ENCODE measurements at regions not wholly inside any gene's neighbourhood (a gene's known extent, or its start where the extent isn't known, plus 50 kb on each side); places are given as distances from the start of the nearest gene placed in this dataset.

- no peak for ATAC-seq
Observed at GRCh38 chr2:185144159-185144919, 546.0 kb downstream of the ZNF804A start.

GRCh38 chr2:185145316-185146121, 547.2 kb downstream of the ZNF804A start:
- intact Hi-C loops (cut with DNase I) = no loop called here
- TF ChIP-seq CTCF (IDR thresholded peaks at IDR 0.05) = no peak
- Histone ChIP-seq H3K4me1 (no peaks in the 10 kb centered on the region), H3K36me3 (no peaks in the 10 kb centered on the region), H3K9me3 (no peaks in the 10 kb centered on the region), H3K27ac (no peak overlapping the region), H3K27me3 (no peaks in the 10 kb centered on the region), H3K4me3 (no peak overlapping the region)
- ATAC-seq = no peak
- peak in 1 of 4 donors; percentile 40 for DNase-seq

More at GRCh38 chr2:185144159-185144919, 546.0 kb downstream of the ZNF804A start:
- Histone ChIP-seq H3K4me1 (no peaks in the 10 kb centered on the region), H3K27ac (no peak overlapping the region), H3K9me3 (no peaks in the 10 kb centered on the region), H3K4me3 (no peak overlapping the region), H3K27me3 (no peaks in the 10 kb centered on the region), H3K36me3 (no peaks in the 10 kb centered on the region)
- peak in 1 of 4 donors; percentile 41 for DNase-seq
- intact Hi-C loops (cut with DNase I) = no loop called here
- no peak for TF ChIP-seq CTCF (IDR thresholded peaks at IDR 0.05)

DNA sequence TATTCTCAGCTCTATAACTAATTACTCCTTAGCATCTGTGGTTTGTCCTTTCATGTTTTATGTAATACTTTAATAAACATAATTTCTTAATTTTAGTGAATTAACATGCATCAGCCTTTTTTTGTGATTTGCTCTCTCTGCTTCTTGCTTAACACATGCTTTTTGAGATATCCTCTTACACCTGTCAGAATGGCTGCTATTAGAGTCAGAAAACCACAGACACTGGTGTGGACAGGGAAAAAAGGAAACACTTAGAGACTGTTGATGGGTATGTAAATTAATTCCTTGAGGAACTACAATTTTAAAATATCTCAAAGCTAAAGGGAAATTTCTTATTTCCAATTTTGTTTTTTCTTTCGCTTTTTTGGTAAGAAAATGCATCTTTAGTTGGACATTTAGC, 549.0 kb downstream of the ZNF804A start:
- ATAC-seq (no peak), DNase-seq (no peak)
- no peak overlapping the region for H3K4me3 ChIP-seq
- no peak overlapping the region for H3K27ac ChIP-seq
- intact Hi-C loops (cut with DNase I) = no loop called here
- no peaks in the 10 kb centered on the region for H3K27me3 ChIP-seq
- H3K4me1 ChIP-seq = no peaks in the 10 kb centered on the region
- no peaks in the 10 kb centered on the region for H3K36me3 ChIP-seq
- H3K9me3 ChIP-seq = no peaks in the 10 kb centered on the region
- no peak for TF ChIP-seq CTCF (IDR thresholded peaks at IDR 0.05)

DNA sequence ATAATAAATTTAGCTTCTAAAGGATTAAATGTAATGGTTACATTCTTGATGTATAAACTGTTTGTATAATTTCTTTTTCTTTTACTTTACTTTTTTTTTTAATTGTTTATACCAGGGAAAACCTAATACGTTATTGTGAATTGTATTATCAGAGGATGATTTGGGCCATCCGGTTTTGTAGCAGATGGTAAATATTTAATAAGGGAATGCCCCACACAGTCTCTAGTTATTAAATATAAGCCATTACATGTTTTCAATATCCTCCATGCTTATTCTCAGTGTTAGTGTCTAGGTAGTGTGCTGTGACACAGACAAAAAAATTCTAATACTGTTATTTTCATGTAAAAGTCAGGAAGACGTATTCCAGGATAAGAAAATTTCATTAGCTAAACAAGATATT, 553.9 kb downstream of the ZNF804A start:
- no peak overlapping the region for H3K27ac ChIP-seq
- no peaks in the 10 kb centered on the region for H3K27me3 ChIP-seq
- DNase-seq (peak in 2 of 4 donors; percentile 7 to 11), ATAC-seq (no peak)
- no peaks in the 10 kb centered on the region for H3K9me3 ChIP-seq
- no peak overlapping the region for H3K4me3 ChIP-seq
- no peaks in the 10 kb centered on the region for H3K4me1 ChIP-seq
- intact Hi-C loops (cut with DNase I) = no loop called here
- H3K36me3 ChIP-seq = no peaks in the 10 kb centered on the region
- no peak for TF ChIP-seq CTCF (IDR thresholded peaks at IDR 0.05)

- Histone ChIP-seq H3K9me3 (peaks cover 0 to 2% of the 10 kb centered on the region in 2 donors), H3K4me3 (no peak overlapping the region), H3K4me1 (no peaks in the 10 kb centered on the region), H3K27ac (no peak overlapping the region), H3K27me3 (no peaks in the 10 kb centered on the region), H3K36me3 (no peaks in the 10 kb centered on the region)
- intact Hi-C loops (cut with DNase I) = no loop called here
- no peak for ATAC-seq
- no peak for TF ChIP-seq CTCF (IDR thresholded peaks at IDR 0.05)
- DNase-seq = no peak
Observed at GRCh38 chr2:185161701-185162100, 563.4 kb downstream of the ZNF804A start.

Measured in left lung (tissue), 4 donors.